ENCODE measurements at regions not wholly inside any gene's neighbourhood (a gene's known extent, or its start where the extent isn't known, plus 50 kb on each side); places are given as distances from the start of the nearest gene placed in this dataset.

GRCh38 chr3:62992520-62992919 lies 117.3 kb upstream of the CADPS start:
- no peaks in the 10 kb centered on the region for H3K36me3 Mint-ChIP-seq
- intact Hi-C loops (cut with micrococcal nuclease): no loop called here
- no peak overlapping the region for H3K4me3 Mint-ChIP-seq

GRCh38 chr3:62995119-62995518 lies 119.9 kb upstream of the CADPS start:
- TF ChIP-seq CTCF (IDR thresholded peaks at IDR 0.05): no peak
- Histone ChIP-seq H3K9me3 (replicated peaks in 1 of 2; ENCODE audit: control insufficient read depth in 1 of 2, insufficient read depth in 1 of 2, low read length in 2 of 2) (no peaks in the 10 kb centered on the region), H3K36me3 (replicated peaks in 1 of 2; ENCODE audit: control insufficient read depth in 1 of 2, insufficient read depth in 2 of 2, low read length in 2 of 2) (no peaks in the 10 kb centered on the region), H3K27ac (ENCODE audit: low read depth in 1 of 2, low read length in 2 of 2) (no peak overlapping the region), H3K4me2 (replicated peaks; ENCODE audit: extremely low read depth, low read length, poor library complexity, severe bottlenecking) (no peak overlapping the region), H3K27me3 (ENCODE audit: control insufficient read depth in 2 of 2, insufficient read depth in 2 of 2, low read length in 2 of 2) (no peaks in the 10 kb centered on the region), H3K9ac (ENCODE audit: insufficient read depth, low read length, poor library complexity, severe bottlenecking) (no peak overlapping the region), H3K4me1 (ENCODE audit: control insufficient read depth in 1 of 2, insufficient read depth in 2 of 2, low read length in 2 of 2) (no peaks in the 10 kb centered on the region), H3K79me2 (ENCODE audit: insufficient read depth, low read length) (no peaks in the 10 kb centered on the region), H4K20me1 (ENCODE audit: insufficient read depth, low read length) (no peaks in the 10 kb centered on the region), H3K4me3 (replicated peaks in 1 of 3; ENCODE audit: low read depth in 2 of 3, low read length in 3 of 3) (no peak overlapping the region), H2AFZ (ENCODE audit: insufficient read depth, low read depth, low read length, poor library complexity, severe bottlenecking) (no peak overlapping the region)
- no peaks in the 10 kb centered on the region for H3K27me3 Mint-ChIP-seq (ENCODE audit: low read depth in 3 of 3)
- no peaks in the 10 kb centered on the region for H3K4me1 Mint-ChIP-seq
- H3K36me3 Mint-ChIP-seq: no peaks in the 10 kb centered on the region
- WGBS (ENCODE audit: insufficient coverage): 84% methylated on average over 3 of the region's 3 CpGs
- peaks cover 0 to 6% (median 3%) of the 10 kb centered on the region in 7 donors for H3K9me3 Mint-ChIP-seq
- H3K4me3 Mint-ChIP-seq: no peak overlapping the region
- intact Hi-C loops (cut with micrococcal nuclease): no loop called here
- no peak for DNase-seq
- H3K27ac Mint-ChIP-seq: no peak overlapping the region

More at GRCh38 chr3:62992520-62992919, 117.3 kb upstream of the CADPS start:
- Histone ChIP-seq H4K20me1 (ENCODE audit: insufficient read depth, low read length) (no peaks in the 10 kb centered on the region), H3K9ac (ENCODE audit: insufficient read depth, low read length, poor library complexity, severe bottlenecking) (no peak overlapping the region), H3K27me3 (ENCODE audit: control insufficient read depth in 2 of 2, insufficient read depth in 2 of 2, low read length in 2 of 2) (no peaks in the 10 kb centered on the region), H3K79me2 (ENCODE audit: insufficient read depth, low read length) (no peaks in the 10 kb centered on the region), H3K9me3 (replicated peaks in 1 of 2; ENCODE audit: control insufficient read depth in 1 of 2, insufficient read depth in 1 of 2, low read length in 2 of 2) (no peaks in the 10 kb centered on the region), H3K4me3 (replicated peaks in 1 of 3; ENCODE audit: low read depth in 2 of 3, low read length in 3 of 3) (no peak overlapping the region), H3K4me1 (ENCODE audit: control insufficient read depth in 1 of 2, insufficient read depth in 2 of 2, low read length in 2 of 2) (no peaks in the 10 kb centered on the region), H3K4me2 (replicated peaks; ENCODE audit: extremely low read depth, low read length, poor library complexity, severe bottlenecking) (no peak overlapping the region), H3K36me3 (replicated peaks in 1 of 2; ENCODE audit: control insufficient read depth in 1 of 2, insufficient read depth in 2 of 2, low read length in 2 of 2) (no peaks in the 10 kb centered on the region), H2AFZ (ENCODE audit: insufficient read depth, low read depth, low read length, poor library complexity, severe bottlenecking) (no peak overlapping the region), H3K27ac (ENCODE audit: low read depth in 1 of 2, low read length in 2 of 2) (no peak overlapping the region)
- H3K27me3 Mint-ChIP-seq (ENCODE audit: low read depth in 3 of 3): no peaks in the 10 kb centered on the region
- no peak for TF ChIP-seq CTCF (IDR thresholded peaks at IDR 0.05)
- no peak overlapping the region for H3K27ac Mint-ChIP-seq
- no peak for DNase-seq
- WGBS (ENCODE audit: insufficient coverage): 71% methylated on average over 1 of the region's 1 CpG
- peaks cover 0 to 7% (median 5%) of the 10 kb centered on the region in 7 donors for H3K9me3 Mint-ChIP-seq
- H3K4me1 Mint-ChIP-seq: no peaks in the 10 kb centered on the region

Data from CD14-positive monocyte (primary cell).